ENCODE measurements at regions not wholly inside any gene's neighbourhood (a gene's known extent, or its start where the extent isn't known, plus 50 kb on each side); places are given as distances from the start of the nearest gene placed in this dataset.

- TF ChIP-seq, protein P1, sequence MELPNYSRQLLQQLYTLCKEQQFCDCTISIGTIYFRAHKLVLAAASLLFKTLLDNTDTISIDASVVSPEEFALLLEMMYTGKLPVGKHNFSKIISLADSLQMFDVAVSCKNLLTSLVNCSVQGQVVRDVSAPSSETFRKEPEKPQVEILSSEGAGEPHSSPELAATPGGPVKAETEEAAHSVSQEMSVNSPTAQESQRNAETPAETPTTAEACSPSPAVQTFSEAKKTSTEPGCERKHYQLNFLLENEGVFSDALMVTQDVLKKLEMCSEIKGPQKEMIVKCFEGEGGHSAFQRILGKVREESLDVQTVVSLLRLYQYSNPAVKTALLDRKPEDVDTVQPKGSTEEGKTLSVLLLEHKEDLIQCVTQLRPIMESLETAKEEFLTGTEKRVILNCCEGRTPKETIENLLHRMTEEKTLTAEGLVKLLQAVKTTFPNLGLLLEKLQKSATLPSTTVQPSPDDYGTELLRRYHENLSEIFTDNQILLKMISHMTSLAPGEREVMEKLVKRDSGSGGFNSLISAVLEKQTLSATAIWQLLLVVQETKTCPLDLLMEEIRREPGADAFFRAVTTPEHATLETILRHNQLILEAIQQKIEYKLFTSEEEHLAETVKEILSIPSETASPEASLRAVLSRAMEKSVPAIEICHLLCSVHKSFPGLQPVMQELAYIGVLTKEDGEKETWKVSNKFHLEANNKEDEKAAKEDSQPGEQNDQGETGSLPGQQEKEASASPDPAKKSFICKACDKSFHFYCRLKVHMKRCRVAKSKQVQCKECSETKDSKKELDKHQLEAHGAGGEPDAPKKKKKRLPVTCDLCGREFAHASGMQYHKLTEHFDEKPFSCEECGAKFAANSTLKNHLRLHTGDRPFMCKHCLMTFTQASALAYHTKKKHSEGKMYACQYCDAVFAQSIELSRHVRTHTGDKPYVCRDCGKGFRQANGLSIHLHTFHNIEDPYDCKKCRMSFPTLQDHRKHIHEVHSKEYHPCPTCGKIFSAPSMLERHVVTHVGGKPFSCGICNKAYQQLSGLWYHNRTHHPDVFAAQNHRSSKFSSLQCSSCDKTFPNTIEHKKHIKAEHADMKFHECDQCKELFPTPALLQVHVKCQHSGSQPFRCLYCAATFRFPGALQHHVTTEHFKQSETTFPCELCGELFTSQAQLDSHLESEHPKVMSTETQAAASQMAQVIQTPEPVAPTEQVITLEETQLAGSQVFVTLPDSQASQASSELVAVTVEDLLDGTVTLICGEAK (IDR thresholded peaks at IDR 0.05; ENCODE audit: borderline replicate concordance) = no peak
- no peak for TF ChIP-seq MTA3 (IDR thresholded peaks at IDR 0.05; ENCODE audit: borderline replicate concordance, low read length)
These were observed 323.1 kb upstream of the CCDC196 start (continued) for GRCh38 chr14:66163023-66163422.

- Histone ChIP-seq H3K9me3 (replicated peaks; ENCODE audit: control insufficient read depth, insufficient read depth, low read length) (no peaks in the 10 kb centered on the region), H3K36me3 (ENCODE audit: control insufficient read depth in 2 of 2, insufficient read depth in 2 of 2, low read length in 1 of 2) (no peaks in the 10 kb centered on the region), H3K4me1 (ENCODE audit: control insufficient read depth, insufficient read depth, low read length) (no peaks in the 10 kb centered on the region), H2AFZ (ENCODE audit: control insufficient read depth, low read depth, low read length) (no peak overlapping the region), H3K27ac (ENCODE audit: control insufficient read depth, insufficient read depth) (no peak overlapping the region), H3K9ac (ENCODE audit: control insufficient read depth, insufficient read depth, low read length) (no peak overlapping the region), H3K79me2 (ENCODE audit: control insufficient read depth, insufficient read depth, low read length) (no peaks in the 10 kb centered on the region), H3K4me3 (no peak overlapping the region), H3K4me2 (ENCODE audit: control insufficient read depth, insufficient read depth) (no peak overlapping the region), H3K27me3 (replicated peaks in 1 of 2; ENCODE audit: control insufficient read depth in 2 of 2, insufficient read depth in 2 of 2, low read length in 1 of 2) (no peaks in the 10 kb centered on the region; a peak in 1 of 4 replicates), H4K20me1 (ENCODE audit: control insufficient read depth, insufficient read depth) (no peaks in the 10 kb centered on the region)
- ATAC-seq (no peak), FAIRE-seq (no peak), DNase-seq (ENCODE audit: low read depth, low spot score) (no peak)
- POLR2A ChIA-PET = no interaction called here
- no TSS peak for BruUV-seq (replicated peaks)
- RAD21 ChIA-PET (ENCODE audit: unreplicated experiment) = no interaction called here
- CTCF ChIA-PET = no interaction called here
- WGBS (ENCODE audit: insufficient coverage, insufficient replicate concordance, low lambda C conversion rate, missing lambda C conversion rate) = 18% methylated on average over 3 of the region's 3 CpGs
- SMC1A ChIA-PET (ENCODE audit: uncharacterized antibody, unreplicated experiment) = no interaction called here
- in situ Hi-C loops (cut with MboI) (no loop called here), intact Hi-C loops (cut with micrococcal nuclease; ENCODE audit: unreplicated experiment) (no loop called here)
- TF ChIP-seq ZZZ3 (IDR thresholded peaks at IDR 0.05; ENCODE audit: control insufficient read depth, insufficient read length, low read depth) (no peak), NR2C2 (IDR thresholded peaks at IDR 0.05; ENCODE audit: borderline replicate concordance, control insufficient read depth, insufficient read length, low read depth) (no peak), TCF12 (IDR thresholded peaks at IDR 0.05; ENCODE audit: low read depth, low read length) (no peak), RELA (IDR thresholded peaks at IDR 0.05; ENCODE audit: borderline replicate concordance, partially characterized antibody) (no peak), KLF5 (IDR thresholded peaks at IDR 0.05; ENCODE audit: partially characterized antibody) (no peak), NR2F1 (conservative IDR thresholded peaks at IDR 0.05) (no peak), BMI1 (IDR thresholded peaks at IDR 0.05; ENCODE audit: borderline replicate concordance) (no peak), RELB (IDR thresholded peaks at IDR 0.05; ENCODE audit: low read depth) (no peak), ESRRA (IDR thresholded peaks at IDR 0.05; ENCODE audit: low read length) (no peak), NFYA (IDR thresholded peaks at IDR 0.05; ENCODE audit: borderline replicate concordance, low read depth, low read length) (no peak)
- TF ChIP-seq, protein P2, sequence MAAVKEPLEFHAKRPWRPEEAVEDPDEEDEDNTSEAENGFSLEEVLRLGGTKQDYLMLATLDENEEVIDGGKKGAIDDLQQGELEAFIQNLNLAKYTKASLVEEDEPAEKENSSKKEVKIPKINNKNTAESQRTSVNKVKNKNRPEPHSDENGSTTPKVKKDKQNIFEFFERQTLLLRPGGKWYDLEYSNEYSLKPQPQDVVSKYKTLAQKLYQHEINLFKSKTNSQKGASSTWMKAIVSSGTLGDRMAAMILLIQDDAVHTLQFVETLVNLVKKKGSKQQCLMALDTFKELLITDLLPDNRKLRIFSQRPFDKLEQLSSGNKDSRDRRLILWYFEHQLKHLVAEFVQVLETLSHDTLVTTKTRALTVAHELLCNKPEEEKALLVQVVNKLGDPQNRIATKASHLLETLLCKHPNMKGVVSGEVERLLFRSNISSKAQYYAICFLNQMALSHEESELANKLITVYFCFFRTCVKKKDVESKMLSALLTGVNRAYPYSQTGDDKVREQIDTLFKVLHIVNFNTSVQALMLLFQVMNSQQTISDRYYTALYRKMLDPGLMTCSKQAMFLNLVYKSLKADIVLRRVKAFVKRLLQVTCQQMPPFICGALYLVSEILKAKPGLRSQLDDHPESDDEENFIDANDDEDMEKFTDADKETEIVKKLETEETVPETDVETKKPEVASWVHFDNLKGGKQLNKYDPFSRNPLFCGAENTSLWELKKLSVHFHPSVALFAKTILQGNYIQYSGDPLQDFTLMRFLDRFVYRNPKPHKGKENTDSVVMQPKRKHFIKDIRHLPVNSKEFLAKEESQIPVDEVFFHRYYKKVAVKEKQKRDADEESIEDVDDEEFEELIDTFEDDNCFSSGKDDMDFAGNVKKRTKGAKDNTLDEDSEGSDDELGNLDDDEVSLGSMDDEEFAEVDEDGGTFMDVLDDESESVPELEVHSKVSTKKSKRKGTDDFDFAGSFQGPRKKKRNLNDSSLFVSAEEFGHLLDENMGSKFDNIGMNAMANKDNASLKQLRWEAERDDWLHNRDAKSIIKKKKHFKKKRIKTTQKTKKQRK (IDR thresholded peaks at IDR 0.05; ENCODE audit: low read depth, low read length) = no peak
- TF ChIP-seq, protein P3, sequence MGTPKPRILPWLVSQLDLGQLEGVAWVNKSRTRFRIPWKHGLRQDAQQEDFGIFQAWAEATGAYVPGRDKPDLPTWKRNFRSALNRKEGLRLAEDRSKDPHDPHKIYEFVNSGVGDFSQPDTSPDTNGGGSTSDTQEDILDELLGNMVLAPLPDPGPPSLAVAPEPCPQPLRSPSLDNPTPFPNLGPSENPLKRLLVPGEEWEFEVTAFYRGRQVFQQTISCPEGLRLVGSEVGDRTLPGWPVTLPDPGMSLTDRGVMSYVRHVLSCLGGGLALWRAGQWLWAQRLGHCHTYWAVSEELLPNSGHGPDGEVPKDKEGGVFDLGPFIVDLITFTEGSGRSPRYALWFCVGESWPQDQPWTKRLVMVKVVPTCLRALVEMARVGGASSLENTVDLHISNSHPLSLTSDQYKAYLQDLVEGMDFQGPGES (IDR thresholded peaks at IDR 0.05) = no peak
These were observed 320.8 kb upstream of the CCDC196 start for GRCh38 chr14:66165337-66165736.

All from GM12878 (cell line).